ENCODE measurements at regions not wholly inside any gene's neighbourhood (a gene's known extent, or its start where the extent isn't known, plus 50 kb on each side); places are given as distances from the start of the nearest gene placed in this dataset.

DNA sequence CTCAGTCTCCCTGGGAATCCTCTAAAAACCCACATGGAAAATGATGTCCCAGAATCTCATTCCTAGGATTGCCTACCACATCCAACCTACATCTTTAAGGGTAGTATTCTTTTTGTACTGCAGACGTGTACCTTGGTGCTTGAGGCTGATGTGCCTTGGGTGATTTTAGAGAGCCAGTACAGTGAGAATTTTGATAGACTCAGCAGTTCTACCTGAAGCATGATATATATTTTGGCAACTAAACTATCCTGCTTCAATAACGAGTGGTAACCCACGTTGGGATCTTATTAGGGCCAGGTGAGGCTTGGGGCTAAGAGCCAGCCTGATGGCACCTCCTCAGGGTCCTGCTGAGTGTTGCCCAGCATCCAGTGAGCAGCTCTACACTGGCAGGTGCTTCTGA is 140.4 kb downstream of the ZNF518B start:
- Mint-ChIP-seq H3K36me3 (ENCODE audit: low read depth) (no peaks in the 10 kb centered on the region), H3K27ac (no peak overlapping the region), H3K9me3 (no peaks in the 10 kb centered on the region), H3K27me3 (ENCODE audit: low read depth, poor library complexity) (peaks cover 11% of the 10 kb centered on the region), H3K4me1 (no peaks in the 10 kb centered on the region), H3K4me3 (no peak overlapping the region)
- TF ChIP-seq, protein P1, sequence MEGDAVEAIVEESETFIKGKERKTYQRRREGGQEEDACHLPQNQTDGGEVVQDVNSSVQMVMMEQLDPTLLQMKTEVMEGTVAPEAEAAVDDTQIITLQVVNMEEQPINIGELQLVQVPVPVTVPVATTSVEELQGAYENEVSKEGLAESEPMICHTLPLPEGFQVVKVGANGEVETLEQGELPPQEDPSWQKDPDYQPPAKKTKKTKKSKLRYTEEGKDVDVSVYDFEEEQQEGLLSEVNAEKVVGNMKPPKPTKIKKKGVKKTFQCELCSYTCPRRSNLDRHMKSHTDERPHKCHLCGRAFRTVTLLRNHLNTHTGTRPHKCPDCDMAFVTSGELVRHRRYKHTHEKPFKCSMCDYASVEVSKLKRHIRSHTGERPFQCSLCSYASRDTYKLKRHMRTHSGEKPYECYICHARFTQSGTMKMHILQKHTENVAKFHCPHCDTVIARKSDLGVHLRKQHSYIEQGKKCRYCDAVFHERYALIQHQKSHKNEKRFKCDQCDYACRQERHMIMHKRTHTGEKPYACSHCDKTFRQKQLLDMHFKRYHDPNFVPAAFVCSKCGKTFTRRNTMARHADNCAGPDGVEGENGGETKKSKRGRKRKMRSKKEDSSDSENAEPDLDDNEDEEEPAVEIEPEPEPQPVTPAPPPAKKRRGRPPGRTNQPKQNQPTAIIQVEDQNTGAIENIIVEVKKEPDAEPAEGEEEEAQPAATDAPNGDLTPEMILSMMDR (IDR thresholded peaks at IDR 0.05) = no peak
- DNase-seq = no peak

GRCh38 chr4:10315638-10316037 is 141.6 kb downstream of the ZNF518B start:
- no peak overlapping the region for H3K4me3 Mint-ChIP-seq
- H3K27ac Mint-ChIP-seq = no peak overlapping the region
- no peaks in the 10 kb centered on the region for H3K36me3 Mint-ChIP-seq (ENCODE audit: low read depth)
- H3K4me1 Mint-ChIP-seq = no peaks in the 10 kb centered on the region
- no peak for DNase-seq
- peaks cover 11% of the 10 kb centered on the region for H3K27me3 Mint-ChIP-seq (ENCODE audit: low read depth, poor library complexity)
- TF ChIP-seq, protein P1 (IDR thresholded peaks at IDR 0.05) = no peak
- no peaks in the 10 kb centered on the region for H3K9me3 Mint-ChIP-seq

- no peaks in the 10 kb centered on the region for H3K9me3 Mint-ChIP-seq
- H3K4me1 Mint-ChIP-seq = no peaks in the 10 kb centered on the region
- TF ChIP-seq, protein P1 (IDR thresholded peaks at IDR 0.05) = no peak
- no peaks in the 10 kb centered on the region for H3K36me3 Mint-ChIP-seq (ENCODE audit: low read depth)
- no peak overlapping the region for H3K4me3 Mint-ChIP-seq
- H3K27ac Mint-ChIP-seq = no peak overlapping the region
- DNase-seq = no peak
- H3K27me3 Mint-ChIP-seq (ENCODE audit: low read depth, poor library complexity) = peaks cover 5% of the 10 kb centered on the region
These were observed 144.7 kb downstream of the ZNF518B start for GRCh38 chr4:10312568-10312967.

- Mint-ChIP-seq H3K4me3 (no peak overlapping the region), H3K9me3 (no peaks in the 10 kb centered on the region), H3K36me3 (ENCODE audit: low read depth) (no peaks in the 10 kb centered on the region), H3K27me3 (ENCODE audit: low read depth, poor library complexity) (peaks cover 5% of the 10 kb centered on the region), H3K4me1 (no peaks in the 10 kb centered on the region), H3K27ac (no peak overlapping the region)
- TF ChIP-seq, protein P1 (IDR thresholded peaks at IDR 0.05) = no peak
- no peak for DNase-seq
These were observed 145.3 kb downstream of the ZNF518B start for GRCh38 chr4:10311939-10312338.

- Mint-ChIP-seq H3K27ac (no peak overlapping the region), H3K4me1 (no peaks in the 10 kb centered on the region), H3K27me3 (ENCODE audit: low read depth, poor library complexity) (peaks cover 5% of the 10 kb centered on the region), H3K9me3 (no peaks in the 10 kb centered on the region), H3K36me3 (ENCODE audit: low read depth) (no peaks in the 10 kb centered on the region), H3K4me3 (no peak overlapping the region)
- no peak for DNase-seq
- TF ChIP-seq, protein P1 (IDR thresholded peaks at IDR 0.05) = no peak
These were observed 151.4 kb downstream of the ZNF518B start for GRCh38 chr4:10305816-10306215.

GRCh38 chr4:10303291-10303690 is 153.9 kb downstream of the ZNF518B start:
- TF ChIP-seq, protein P1 (IDR thresholded peaks at IDR 0.05) = no peak
- peaks cover 5% of the 10 kb centered on the region for H3K27me3 Mint-ChIP-seq (ENCODE audit: low read depth, poor library complexity)
- no peaks in the 10 kb centered on the region for H3K9me3 Mint-ChIP-seq
- no peak overlapping the region for H3K4me3 Mint-ChIP-seq
- no peak overlapping the region for H3K27ac Mint-ChIP-seq
- H3K4me1 Mint-ChIP-seq = no peaks in the 10 kb centered on the region
- DNase-seq = no peak
- no peaks in the 10 kb centered on the region for H3K36me3 Mint-ChIP-seq (ENCODE audit: low read depth)

Data from nephron progenitor cell (in vitro differentiated cells).